ENCODE measurements at regions not wholly inside any gene's neighbourhood (a gene's known extent, or its start where the extent isn't known, plus 50 kb on each side); places are given as distances from the start of the nearest gene placed in this dataset.

GRCh38 chr6:150719099-150719766, 119.5 kb downstream of the PLEKHG1 start:
- TF ChIP-seq POLR2A (IDR thresholded peaks at IDR 0.05), result no peak
- no peak for TF ChIP-seq CTCF (IDR thresholded peaks at IDR 0.05)
- no peak for TF ChIP-seq EP300 (IDR thresholded peaks at IDR 0.05)
- H3K9me3 ChIP-seq, result no peaks in the 10 kb centered on the region
- peaks cover 6% of the 10 kb centered on the region for H3K4me1 ChIP-seq (ENCODE audit: insufficient read depth)
- WGBS, 3 donors, result 70 to 76% (median 76%) methylated on average over 7 of the region's 7 CpGs
- intact Hi-C loops (cut with DNase I), result no loop called here
- no peaks in the 10 kb centered on the region for H3K36me3 ChIP-seq
- no peak overlapping the region for H3K4me3 ChIP-seq
- H3K27me3 ChIP-seq, result no peaks in the 10 kb centered on the region
- DNase-seq, result no peak
- no peak overlapping the region for H3K27ac ChIP-seq

- H3K36me3 ChIP-seq, result no peaks in the 10 kb centered on the region
- no peak overlapping the region for H3K4me3 ChIP-seq
- no peaks in the 10 kb centered on the region for H3K9me3 ChIP-seq
- no peak for DNase-seq
- H3K4me1 ChIP-seq (ENCODE audit: insufficient read depth), result peaks cover 6% of the 10 kb centered on the region
- 67 to 80% (median 74%) methylated on average over 1 of the region's 1 CpG for WGBS, 3 donors
- intact Hi-C loops (cut with DNase I), result no loop called here
- no peaks in the 10 kb centered on the region for H3K27me3 ChIP-seq
- TF ChIP-seq POLR2A (IDR thresholded peaks at IDR 0.05), result no peak
- no peak for TF ChIP-seq EP300 (IDR thresholded peaks at IDR 0.05)
- no peak for TF ChIP-seq CTCF (IDR thresholded peaks at IDR 0.05)
- no peak overlapping the region for H3K27ac ChIP-seq
Measured at GRCh38 chr6:150719831-150720230, 120.1 kb downstream of the PLEKHG1 start.

GRCh38 chr6:150720774-150721233, 121.1 kb downstream of the PLEKHG1 start:
- TF ChIP-seq CTCF (IDR thresholded peaks at IDR 0.05), result no peak
- no peak for TF ChIP-seq EP300 (IDR thresholded peaks at IDR 0.05)
- no peak for TF ChIP-seq POLR2A (IDR thresholded peaks at IDR 0.05)
- Histone ChIP-seq H3K27ac (no peak overlapping the region), H3K27me3 (no peaks in the 10 kb centered on the region), H3K4me1 (ENCODE audit: insufficient read depth) (peaks cover 6% of the 10 kb centered on the region), H3K9me3 (no peaks in the 10 kb centered on the region), H3K36me3 (no peaks in the 10 kb centered on the region), H3K4me3 (no peak overlapping the region)
- DNase-seq, result no peak
- WGBS, 3 donors, result 20 to 28% (median 24%) methylated on average over 5 of the region's 5 CpGs
- intact Hi-C loops (cut with DNase I), result no loop called here

- H3K27ac ChIP-seq, result no peak overlapping the region
- no peak for TF ChIP-seq EP300 (IDR thresholded peaks at IDR 0.05)
- TF ChIP-seq CTCF (IDR thresholded peaks at IDR 0.05), result no peak
- TF ChIP-seq POLR2A (IDR thresholded peaks at IDR 0.05), result no peak
- no peak for DNase-seq
- H3K4me3 ChIP-seq, result no peak overlapping the region
- 79 to 82% (median 81%) methylated on average over 11 of the region's 11 CpGs for WGBS, 3 donors
- no peaks in the 10 kb centered on the region for H3K9me3 ChIP-seq
- H3K36me3 ChIP-seq, result no peaks in the 10 kb centered on the region
- peaks cover 6% of the 10 kb centered on the region for H3K4me1 ChIP-seq (ENCODE audit: insufficient read depth)
- no peaks in the 10 kb centered on the region for H3K27me3 ChIP-seq
- intact Hi-C loops (cut with DNase I), result no loop called here
Measured at GRCh38 chr6:150721418-150722266, 122.0 kb downstream of the PLEKHG1 start.
